ENCODE measurements at regions not wholly inside any gene's neighbourhood (a gene's known extent, or its start where the extent isn't known, plus 50 kb on each side); places are given as distances from the start of the nearest gene placed in this dataset.

DNA sequence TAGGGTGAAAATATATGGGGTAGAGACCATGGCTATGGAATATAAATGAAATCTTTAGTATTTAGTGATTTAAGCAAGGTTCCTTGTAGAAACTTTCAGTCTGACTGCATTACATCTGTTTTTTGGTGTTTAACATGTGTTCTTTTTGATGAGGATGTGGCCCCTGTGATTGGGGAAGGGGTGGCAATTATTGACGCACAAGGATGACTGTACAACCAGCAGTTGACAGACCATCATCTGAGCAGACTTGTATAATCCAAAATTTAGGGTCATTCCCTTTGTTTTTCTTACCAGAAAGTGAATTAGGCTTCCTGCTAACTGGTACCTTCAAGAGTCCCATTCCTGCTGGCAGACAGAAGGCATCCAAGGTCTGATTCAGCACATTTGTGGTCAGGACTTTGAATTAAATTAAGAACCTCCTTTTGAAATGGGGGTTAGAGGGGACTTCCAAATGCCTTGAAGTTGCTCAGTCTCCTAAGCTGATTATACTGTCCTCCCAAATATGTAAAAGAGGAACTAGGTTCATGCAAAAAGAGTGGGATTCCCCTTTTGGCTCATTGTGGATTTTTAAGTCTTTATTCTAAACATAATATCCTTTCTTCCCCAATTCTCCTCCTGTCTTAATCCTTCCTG is 112.4 kb upstream of the CXCL13 start:
- WGBS (ENCODE audit: low lambda C conversion rate), result 0% methylated on average over 1 of the region's 1 CpG
- ChIA-PET POLR2A (no interaction called here), CTCF (no interaction called here)
- Histone ChIP-seq H3K4me2 (no peak overlapping the region), H3K36me3 (replicated peaks in 1 of 2; ENCODE audit: control insufficient read depth in 1 of 2, insufficient read depth in 2 of 2, low read length in 1 of 2) (no peaks in the 10 kb centered on the region), H3K4me1 (ENCODE audit: control insufficient read depth in 1 of 2, insufficient read depth in 2 of 2, low read depth in 1 of 2, low read length in 1 of 2) (no peaks in the 10 kb centered on the region), H3K27ac (ENCODE audit: low read depth in 2 of 2, low read length in 1 of 2) (no peak overlapping the region), H3K4me3 (ENCODE audit: low read depth in 2 of 2, low read length in 1 of 2) (no peak overlapping the region), H3K9me2 (no peaks in the 10 kb centered on the region), H2AFZ (ENCODE audit: low read depth) (no peak overlapping the region), H3K9me3 (no peaks in the 10 kb centered on the region), H3K27me3 (ENCODE audit: insufficient read depth) (no peaks in the 10 kb centered on the region), H3F3A (replicated peaks; ENCODE audit: insufficient read depth) (no peaks in the 10 kb centered on the region), H3K79me2 (ENCODE audit: insufficient read depth) (no peaks in the 10 kb centered on the region), H4K20me1 (ENCODE audit: insufficient read depth) (no peaks in the 10 kb centered on the region), H3K9ac (no peak overlapping the region)
- TF ChIP-seq RXRA (IDR thresholded peaks at IDR 0.05; ENCODE audit: borderline replicate concordance, low read depth) (no peak), MEF2A (IDR thresholded peaks at IDR 0.05; ENCODE audit: borderline replicate concordance, low read depth) (no peak), YY1 (IDR thresholded peaks at IDR 0.05; ENCODE audit: low read depth) (no peak), NFIC (IDR thresholded peaks at IDR 0.05; ENCODE audit: borderline replicate concordance) (no peak), JUND (IDR thresholded peaks at IDR 0.05) (no peak), POLR2AphosphoS5 (IDR thresholded peaks at IDR 0.05; ENCODE audit: low read depth, low read length) (no peak), MXI1 (IDR thresholded peaks at IDR 0.05; ENCODE audit: low read depth, low read length) (no peak), FOSL2 (IDR thresholded peaks at IDR 0.05; ENCODE audit: borderline replicate concordance, low read depth) (no peak), FOXJ3 (CRISPR knock-in tag; IDR thresholded peaks at IDR 0.05) (no peak), FOXM1 (IDR thresholded peaks at IDR 0.05; ENCODE audit: low read depth) (no peak)
- TF ChIP-seq, protein P1, sequence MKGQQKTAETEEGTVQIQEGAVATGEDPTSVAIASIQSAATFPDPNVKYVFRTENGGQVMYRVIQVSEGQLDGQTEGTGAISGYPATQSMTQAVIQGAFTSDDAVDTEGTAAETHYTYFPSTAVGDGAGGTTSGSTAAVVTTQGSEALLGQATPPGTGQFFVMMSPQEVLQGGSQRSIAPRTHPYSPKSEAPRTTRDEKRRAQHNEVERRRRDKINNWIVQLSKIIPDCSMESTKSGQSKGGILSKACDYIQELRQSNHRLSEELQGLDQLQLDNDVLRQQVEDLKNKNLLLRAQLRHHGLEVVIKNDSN (IDR thresholded peaks at IDR 0.05; ENCODE audit: borderline replicate concordance, low read depth), result no peak
- TF ChIP-seq, protein P2, sequence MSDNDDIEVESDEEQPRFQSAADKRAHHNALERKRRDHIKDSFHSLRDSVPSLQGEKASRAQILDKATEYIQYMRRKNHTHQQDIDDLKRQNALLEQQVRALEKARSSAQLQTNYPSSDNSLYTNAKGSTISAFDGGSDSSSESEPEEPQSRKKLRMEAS (IDR thresholded peaks at IDR 0.05; ENCODE audit: low read depth), result no peak
- DNase-seq, result no peak

DNA sequence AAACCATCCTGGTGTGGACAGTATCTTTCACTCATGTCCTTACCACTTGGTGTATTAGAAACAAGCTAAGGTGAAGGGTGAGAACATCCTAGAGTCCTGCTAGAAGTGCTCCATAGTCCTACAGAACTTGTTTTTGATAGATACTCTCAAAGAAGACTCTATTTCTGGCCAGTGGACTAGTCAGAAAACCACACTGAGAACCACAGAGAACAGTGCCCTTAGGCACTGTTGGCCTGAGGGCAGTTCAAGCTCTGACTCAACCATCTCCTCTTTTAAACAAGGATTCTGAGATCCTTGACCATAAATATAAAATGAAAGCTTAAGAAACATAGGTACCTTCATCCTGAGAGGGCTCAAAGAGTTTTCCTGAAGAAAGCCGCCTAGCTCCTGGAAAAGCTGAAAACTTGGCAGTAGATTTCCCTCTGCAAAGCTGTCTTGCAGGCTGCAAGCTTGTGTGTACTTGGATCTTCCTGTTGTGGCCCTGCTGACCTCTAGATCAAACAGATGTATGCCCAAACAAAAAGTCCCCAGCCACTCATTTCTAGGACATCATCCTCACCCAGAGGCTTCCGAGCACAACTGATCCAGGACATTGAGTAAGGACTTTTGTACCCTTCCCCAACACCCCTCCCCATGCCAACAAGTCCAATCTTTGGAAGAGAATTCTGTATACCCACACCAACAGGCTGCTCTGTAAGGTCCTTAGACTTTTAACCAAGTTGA is 111.6 kb upstream of the CXCL13 start:
- H4K20me1 ChIP-seq (ENCODE audit: insufficient read depth), result no peaks in the 10 kb centered on the region
- POLR2A ChIA-PET, result no interaction called here
- no peaks in the 10 kb centered on the region for H3K9me3 ChIP-seq
- H3K4me3 ChIP-seq (ENCODE audit: low read depth in 2 of 2, low read length in 1 of 2), result no peak overlapping the region
- H3K27me3 ChIP-seq (ENCODE audit: insufficient read depth), result no peaks in the 10 kb centered on the region
- H2AFZ ChIP-seq (ENCODE audit: low read depth), result no peak overlapping the region
- 5% methylated on average over 2 of the region's 2 CpGs for WGBS (ENCODE audit: low lambda C conversion rate)
- H3K27ac ChIP-seq (ENCODE audit: low read depth in 2 of 2, low read length in 1 of 2), result no peak overlapping the region
- no peaks in the 10 kb centered on the region for H3F3A ChIP-seq (replicated peaks; ENCODE audit: insufficient read depth)
- H3K9ac ChIP-seq, result no peak overlapping the region
- H3K4me1 ChIP-seq (ENCODE audit: control insufficient read depth in 1 of 2, insufficient read depth in 2 of 2, low read depth in 1 of 2, low read length in 1 of 2), result no peaks in the 10 kb centered on the region
- CTCF ChIA-PET, result no interaction called here
- H3K79me2 ChIP-seq (ENCODE audit: insufficient read depth), result no peaks in the 10 kb centered on the region
- H3K4me2 ChIP-seq, result no peak overlapping the region
- TF ChIP-seq SIN3A (IDR thresholded peaks at IDR 0.05; ENCODE audit: borderline replicate concordance, low read depth, low read length) (no peak), RXRA (IDR thresholded peaks at IDR 0.05; ENCODE audit: borderline replicate concordance, low read depth) (no peak), TEAD4 (IDR thresholded peaks at IDR 0.05; ENCODE audit: borderline replicate concordance, insufficient read depth) (no peak), FOXJ3 (CRISPR knock-in tag; IDR thresholded peaks at IDR 0.05) (no peak), GABPA (IDR thresholded peaks at IDR 0.05; ENCODE audit: low read depth) (no peak), EZH2phosphoT487 (IDR thresholded peaks at IDR 0.05; ENCODE audit: borderline replicate concordance, low read depth) (no peak), RFX5 (IDR thresholded peaks at IDR 0.05; ENCODE audit: low read length) (no peak)
- DNase-seq, result no peak
- H3K9me2 ChIP-seq, result no peaks in the 10 kb centered on the region
- H3K36me3 ChIP-seq (replicated peaks in 1 of 2; ENCODE audit: control insufficient read depth in 1 of 2, insufficient read depth in 2 of 2, low read length in 1 of 2), result no peaks in the 10 kb centered on the region

Data from SK-N-SH (cell line).